SK-N-SH (cell line): ENCODE measurements at regions not wholly inside any gene's neighbourhood (a gene's known extent, or its start where the extent isn't known, plus 50 kb on each side); places are given as distances from the start of the nearest gene placed in this dataset.

Experiments
- CTCF ChIA-PET: fragments of 300-600, 350-600 bp; formaldehyde crosslinking; extraction: SDS; loops from one replicate; lab custom pipeline; 2021; lab: Yijun Ruan, JAX
- POLR2A ChIA-PET: fragments of 350-600 bp; sonication (Branson Sonifier 250); formaldehyde crosslinking; extraction: SDS; loops from one replicate; lab custom pipeline; 2020; ENCODE audit warnings: antibody characterized with exemption, inconsistent platforms; lab: Yijun Ruan, JAX
- DNase-seq: peaks from one replicate; pipeline ENCODE4 v3.0.0; 2012
- H2AFZ ChIP-seq: fragments of 200-600 bp; sonication (generic); 2 replicates; pipeline ENCODE4 v1.8.1; 2016; ENCODE audit warnings: antibody characterized with exemption, mild to moderate bottlenecking, low read depth
- H3F3A ChIP-seq: fragments of 200-600 bp; sonication (generic); replicated peaks from 2 replicates; pipeline ENCODE3; 2016; ENCODE audit warnings: antibody characterized with exemption, mild to moderate bottlenecking; ENCODE audit not compliant: insufficient read depth
- H3K27ac ChIP-seq, 2 experiments: fragments of 200-500 bp in 1 of 2; fragments of 200-600 bp in 1 of 2; sonication (Bioruptor generic) in 1 of 2; sonication (generic), shearing (Covaris generic) in 1 of 2; 2 replicates each; pipeline versions ENCODE4 v1.5.1 to v1.6.1; 2014 to 2016; ENCODE audit warnings: low read depth in 2 of 2, inconsistent platforms in 1 of 2, low read length in 1 of 2, mild to moderate bottlenecking in 1 of 2, mixed read lengths in 1 of 2
- H3K27me3 ChIP-seq: fragments of 200-600 bp; sonication (generic), shearing (Covaris generic); 2 replicates; pipeline ENCODE4 v1.6.1; 2016; ENCODE audit warnings: mixed run types; ENCODE audit not compliant: insufficient read depth
- H3K36me3 ChIP-seq, 2 experiments: fragments of 200-500 bp in 1 of 2; fragments of 200-600 bp in 1 of 2; sonication (Bioruptor generic) in 1 of 2; sonication (generic) in 1 of 2; replicated peaks in 1 of 2; 2 replicates each; pipeline versions ENCODE3 to v1.5.1; 2014 to 2016; ENCODE audit warnings: low read length in 1 of 2, mild to moderate bottlenecking in 1 of 2; ENCODE audit not compliant: insufficient read depth in 2 of 2, control insufficient read depth in 1 of 2
- H3K4me1 ChIP-seq, 2 experiments: fragments of 200-500 bp in 1 of 2; fragments of 200-600 bp in 1 of 2; sonication (Bioruptor generic) in 1 of 2; sonication (generic), shearing (Covaris generic) in 1 of 2; 2 replicates each; pipeline versions ENCODE4 v1.5.1 to v1.6.1; 2014 to 2016; ENCODE audit warnings: low read depth in 1 of 2, low read length in 1 of 2, mixed run types in 1 of 2; ENCODE audit not compliant: insufficient read depth in 2 of 2, control insufficient read depth in 1 of 2
- H3K4me2 ChIP-seq: fragments of 200-600 bp; sonication (generic), shearing (Covaris generic); 2 replicates; pipeline ENCODE4 v1.6.1; 2017; ENCODE audit warnings: mixed run types
- H3K4me3 ChIP-seq, 2 experiments: fragments of 200-500 bp in 1 of 2; fragments of 200-600 bp in 1 of 2; sonication (Bioruptor generic) in 1 of 2; sonication (generic), shearing (Covaris generic) in 1 of 2; 2 replicates each; pipeline versions ENCODE4 v1.5.1 to v1.8.1; 2014 to 2016; ENCODE audit warnings: low read depth in 2 of 2, inconsistent platforms in 1 of 2, low read length in 1 of 2, mild to moderate bottlenecking in 1 of 2, mixed read lengths in 1 of 2, moderate library complexity in 1 of 2
- H3K79me2 ChIP-seq: fragments of 200-600 bp; sonication (generic); 2 replicates; pipeline ENCODE4 v1.8.1; 2017; ENCODE audit warnings: mild to moderate bottlenecking; ENCODE audit not compliant: insufficient read depth
- H3K9ac ChIP-seq: fragments of 200-600 bp; sonication (generic); 2 replicates; pipeline ENCODE4 v1.6.1; 2017; ENCODE audit warnings: mixed run types
- H3K9me2 ChIP-seq: fragments of 200-600 bp; sonication (generic); 2 replicates; pipeline ENCODE4 v1.6.1; 2017; ENCODE audit warnings: mixed run types
- H3K9me3 ChIP-seq: fragments of 200-600 bp; sonication (generic); 2 replicates; pipeline ENCODE4 v1.6.1; 2017; ENCODE audit warnings: mixed run types, mild to moderate bottlenecking, moderate library complexity
- H4K20me1 ChIP-seq: fragments of 200-600 bp; sonication (generic); 2 replicates; pipeline ENCODE4 v1.6.1; 2017; ENCODE audit warnings: mild to moderate bottlenecking, mixed run types; ENCODE audit not compliant: insufficient read depth
- CHD2 ChIP-seq: fragments of 150-350 bp; IDR thresholded peaks from 2 replicates; pipeline ENCODE4 v1.6.1; 2018; ENCODE audit warnings: low read length; ENCODE audit not compliant: partially characterized antibody
- ELF1 ChIP-seq: IDR thresholded peaks from 2 replicates; pipeline ENCODE4 v1.4.0; 2012
- FOSL2 ChIP-seq: IDR thresholded peaks from 2 replicates; pipeline ENCODE4 v1.4.0; 2012; ENCODE audit warnings: low read depth, mild to moderate bottlenecking, moderate library complexity, borderline replicate concordance
- GABPA ChIP-seq: IDR thresholded peaks from 2 replicates; pipeline ENCODE4 v1.4.0; 2012; ENCODE audit warnings: low read depth, mild to moderate bottlenecking
- GATA2 ChIP-seq: sonication (generic); formaldehyde crosslinking; IDR thresholded peaks from 2 replicates; pipeline ENCODE4 v1.5.0; 2020; ENCODE audit warnings: mild to moderate bottlenecking, missing genetic modification reagents
- IRF3 ChIP-seq: fragments of 150-350 bp; IDR thresholded peaks from 2 replicates; pipeline ENCODE4 v1.6.1; 2016; ENCODE audit warnings: mild to moderate bottlenecking, low read depth, low read length
- MEF2A ChIP-seq: IDR thresholded peaks from 2 replicates; pipeline ENCODE4 v1.4.0; 2012; ENCODE audit warnings: low read depth, borderline replicate concordance
- NFIC ChIP-seq: IDR thresholded peaks from 2 replicates; pipeline ENCODE4 v1.4.0; 2012; ENCODE audit warnings: borderline replicate concordance
- PBX3 ChIP-seq: IDR thresholded peaks from 2 replicates; pipeline ENCODE4; 2012
- REST ChIP-seq: IDR thresholded peaks from 2 replicates; pipeline ENCODE4 v1.6.1; 2012; ENCODE audit warnings: mild to moderate bottlenecking, low read depth, low read length, moderate library complexity
- RFX5 ChIP-seq: IDR thresholded peaks from 2 replicates; pipeline ENCODE4 v1.6.1; 2012; ENCODE audit warnings: mild to moderate bottlenecking, improper control_type of control experiment, low read length
- RXRA ChIP-seq: IDR thresholded peaks from 2 replicates; pipeline ENCODE4 v1.4.0; 2012; ENCODE audit warnings: low read depth, mild to moderate bottlenecking, borderline replicate concordance
- SMC3 ChIP-seq: IDR thresholded peaks from 2 replicates; pipeline ENCODE4 v1.6.1; 2012; ENCODE audit warnings: low read depth, low read length, improper control_type of control experiment
- TEAD4 ChIP-seq: IDR thresholded peaks from 2 replicates; pipeline ENCODE4 v1.4.0; 2012; ENCODE audit warnings: mild to moderate bottlenecking, borderline replicate concordance; ENCODE audit not compliant: insufficient read depth
- USF1 ChIP-seq: IDR thresholded peaks from 2 replicates; pipeline ENCODE4 v1.4.0; 2012; ENCODE audit warnings: low read depth, borderline replicate concordance
- YY1 ChIP-seq: IDR thresholded peaks from 2 replicates; pipeline ENCODE4 v1.4.0; 2012; ENCODE audit warnings: low read depth, mild to moderate bottlenecking
- WGBS: methylation state at CpG from one replicate; pipeline ENCODE4 v1.1.6; 2017; ENCODE audit warnings: low lambda C conversion rate; 5-methylcytosine and 5-hydroxymethylcytosine counted together
- TF ChIP-seq, protein P1 (sequence below): IDR thresholded peaks from 2 replicates; pipeline ENCODE4 v1.4.0; 2012; ENCODE audit warnings: low read depth

DNA sequence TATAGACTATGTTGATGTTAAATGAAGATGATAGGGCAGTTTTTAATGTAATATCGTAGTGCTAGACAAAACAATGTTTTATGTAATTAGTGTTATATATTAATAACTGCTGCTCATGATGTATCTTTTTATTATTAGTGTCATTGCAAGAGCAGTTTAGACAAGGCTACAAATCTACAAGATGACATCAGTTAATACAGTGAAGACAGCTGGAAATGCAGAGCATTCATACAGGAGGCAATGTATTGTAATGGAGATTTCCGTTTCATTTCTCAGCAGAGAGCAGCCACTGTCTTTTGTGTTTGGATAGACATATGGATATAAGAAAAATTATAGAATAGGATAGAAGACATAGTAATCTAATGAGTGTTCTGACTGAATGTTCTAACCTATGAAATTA is 178.0 kb downstream of the FOXG1 start (continued):
- TF ChIP-seq REST, result no peak
- no peak for TF ChIP-seq USF1
- TF ChIP-seq FOSL2, result no peak
- no peak for TF ChIP-seq GABPA
- TF ChIP-seq YY1, result no peak

GRCh38 chr14:28946267-28946666 is 179.7 kb downstream of the FOXG1 start:
- H3K27ac ChIP-seq, result no peak overlapping the region
- POLR2A ChIA-PET, result no interaction called here
- H3F3A ChIP-seq, result no peaks in the 10 kb centered on the region
- no peaks in the 10 kb centered on the region for H3K36me3 ChIP-seq
- no peak overlapping the region for H3K9ac ChIP-seq
- no peaks in the 10 kb centered on the region for H3K9me2 ChIP-seq
- 3% methylated on average over 1 of the region's 1 CpG for WGBS
- no peak for DNase-seq
- H2AFZ ChIP-seq, result no peak overlapping the region
- H3K4me1 ChIP-seq, result no peaks in the 10 kb centered on the region
- H3K9me3 ChIP-seq, result no peaks in the 10 kb centered on the region
- no peaks in the 10 kb centered on the region for H3K27me3 ChIP-seq
- no peak for TF ChIP-seq RXRA
- TF ChIP-seq, protein P1, sequence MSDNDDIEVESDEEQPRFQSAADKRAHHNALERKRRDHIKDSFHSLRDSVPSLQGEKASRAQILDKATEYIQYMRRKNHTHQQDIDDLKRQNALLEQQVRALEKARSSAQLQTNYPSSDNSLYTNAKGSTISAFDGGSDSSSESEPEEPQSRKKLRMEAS, result no peak
- no peak for TF ChIP-seq YY1
- no peak for TF ChIP-seq SMC3
- TF ChIP-seq FOSL2, result no peak
- no peak for TF ChIP-seq GATA2 (CRISPR knock-in tag)
- no peak for TF ChIP-seq CHD2
- TF ChIP-seq PBX3, result no peak
- TF ChIP-seq TEAD4, result no peak
- TF ChIP-seq REST, result no peak
- TF ChIP-seq NFIC, result no peak
- no peak for TF ChIP-seq MEF2A
- TF ChIP-seq ELF1, result no peak
- no peak for TF ChIP-seq IRF3
- no peak for TF ChIP-seq RFX5
- no peak overlapping the region for H3K4me3 ChIP-seq
- H3K79me2 ChIP-seq, result no peaks in the 10 kb centered on the region
- CTCF ChIA-PET, result no interaction called here
- no peak overlapping the region for H3K4me2 ChIP-seq
- no peaks in the 10 kb centered on the region for H4K20me1 ChIP-seq
